Caki2 (cell line): ENCODE measurements at regions not wholly inside any gene's neighbourhood (a gene's known extent, or its start where the extent isn't known, plus 50 kb on each side); places are given as distances from the start of the nearest gene placed in this dataset.

ENCODE experiments used
- DNase-seq: peaks from one replicate; pipeline ENCODE4 v3.0.0-alpha.2; 2015; ENCODE audit warnings: low read depth
- in situ Hi-C: cut with HindIII; loops from 2 replicates; pipeline ENCODE4 v1.10.0; 2016; ENCODE audit warnings: low sequenced_read_pairs, low pct_unique_long_range_greater_than_20kb, mixed read lengths

DNA sequence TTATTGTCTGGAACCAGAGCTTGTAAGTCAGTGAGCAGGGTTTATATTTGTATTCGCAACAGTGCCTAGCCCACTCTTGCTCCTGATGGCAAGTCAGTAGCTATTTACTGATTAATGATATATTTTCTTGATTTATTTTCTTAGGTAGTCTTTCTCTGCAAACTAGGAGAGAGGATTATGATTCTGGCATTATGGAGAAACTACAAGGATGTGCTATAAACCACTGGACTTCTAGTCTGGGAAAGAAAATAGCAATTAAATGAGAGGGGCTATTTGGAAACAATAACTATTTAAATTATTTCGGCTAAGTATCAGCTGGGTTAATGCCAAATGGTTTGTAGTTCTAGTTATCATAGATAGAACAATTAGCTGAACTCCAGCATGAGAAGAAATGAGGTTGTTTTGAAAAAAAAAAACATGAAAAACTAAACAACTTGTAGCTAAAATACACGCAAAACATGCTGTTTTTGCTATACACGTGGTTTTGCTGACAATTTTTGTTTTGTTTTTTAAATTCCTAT, 304.9 kb upstream of the TCF21 start:
- DNase-seq = no peak
- in situ Hi-C loops = no loop called here

DNA sequence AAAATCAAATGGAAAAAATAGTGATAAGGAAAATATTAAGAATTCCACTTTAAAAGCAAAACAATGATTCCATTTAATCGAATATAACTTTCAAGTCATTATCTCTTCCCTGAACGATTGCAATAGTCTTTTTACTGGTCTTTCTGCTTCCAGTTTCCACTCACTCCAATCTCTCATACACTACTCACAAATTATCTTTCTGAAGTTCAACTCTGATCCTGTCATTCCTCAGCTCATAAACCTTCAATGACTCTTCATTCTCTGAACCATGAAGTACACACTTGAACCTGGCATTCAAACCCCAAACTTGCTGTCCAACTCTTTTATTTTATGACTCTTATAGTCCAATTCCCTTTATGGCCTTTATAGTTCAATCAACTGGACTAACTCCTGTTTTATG, 304.1 kb upstream of the TCF21 start:
- in situ Hi-C loops = no loop called here
- DNase-seq = no peak

DNA sequence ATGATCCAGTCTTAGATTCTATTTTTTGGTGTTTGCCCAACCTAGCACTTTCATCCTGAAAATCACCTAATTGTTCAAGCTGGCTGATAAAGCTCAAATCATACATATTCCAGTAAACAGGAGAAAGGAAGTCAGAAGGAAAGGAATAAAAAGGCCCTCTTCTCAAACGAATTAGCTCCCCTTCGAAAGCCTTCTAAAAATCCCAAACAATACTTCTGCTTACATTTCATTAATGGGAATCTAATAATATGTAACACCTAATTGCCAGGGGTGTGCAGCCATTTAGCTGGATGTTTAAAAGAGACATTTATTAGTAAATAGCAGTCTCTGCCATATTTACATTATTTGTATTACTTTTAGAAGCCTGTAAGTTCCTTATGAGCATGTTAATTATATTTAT, 302.9 kb upstream of the TCF21 start:
- in situ Hi-C loops = no loop called here
- DNase-seq = no peak

DNA sequence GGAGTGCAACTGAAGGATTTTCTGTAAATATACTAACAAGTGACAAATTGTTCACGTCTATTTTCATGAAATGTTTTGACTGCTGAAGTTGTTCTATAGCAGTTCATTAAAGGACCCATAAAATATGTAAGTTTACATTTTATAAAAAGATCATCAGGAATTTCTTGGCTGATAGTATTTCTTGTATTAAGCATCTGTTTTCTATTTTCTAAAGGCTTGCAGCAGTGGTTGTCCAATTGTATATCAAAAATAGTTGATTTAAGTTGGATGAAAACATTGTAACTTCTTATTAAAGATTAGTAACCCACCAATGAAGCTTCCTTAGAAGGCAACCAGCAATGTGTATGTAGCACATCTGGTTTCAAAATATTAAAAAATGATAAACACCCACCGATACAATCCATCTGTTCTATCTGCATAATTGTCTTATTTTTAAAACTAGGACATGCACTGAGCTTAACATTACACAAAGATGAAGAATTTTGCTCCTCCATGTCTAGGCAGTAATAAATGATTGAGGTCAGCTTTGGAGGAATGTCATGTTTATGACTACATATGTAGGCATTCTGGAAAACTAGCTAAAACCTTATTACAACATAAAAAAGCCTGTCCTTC, 301.3 kb upstream of the TCF21 start:
- in situ Hi-C loops = no loop called here
- DNase-seq = no peak

- in situ Hi-C loops = no loop called here
- peak; percentile 85 for DNase-seq
These were observed 298.7 kb upstream of the TCF21 start for GRCh38 chr6:133590196-133590595.

DNA sequence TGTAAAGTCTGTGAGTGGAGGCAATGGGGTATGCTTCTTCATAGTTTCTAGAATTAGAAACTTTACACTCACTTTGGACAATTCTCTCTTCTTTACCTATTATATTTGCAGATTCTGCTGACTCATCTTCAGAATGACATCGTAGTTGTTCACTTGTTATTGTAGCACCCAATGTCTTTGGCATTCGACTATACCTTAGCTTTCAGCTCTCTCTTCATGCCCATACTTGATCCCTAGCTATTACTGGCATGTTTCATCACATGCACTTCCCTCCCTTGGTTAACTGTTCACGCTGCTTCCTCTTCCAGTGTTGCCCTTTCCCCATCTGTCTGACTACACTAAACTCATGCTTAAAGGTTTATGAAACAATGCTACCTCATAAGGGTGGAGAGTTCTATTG, 298.1 kb upstream of the TCF21 start:
- in situ Hi-C loops = no loop called here
- peak; percentile 66 for DNase-seq

DNA sequence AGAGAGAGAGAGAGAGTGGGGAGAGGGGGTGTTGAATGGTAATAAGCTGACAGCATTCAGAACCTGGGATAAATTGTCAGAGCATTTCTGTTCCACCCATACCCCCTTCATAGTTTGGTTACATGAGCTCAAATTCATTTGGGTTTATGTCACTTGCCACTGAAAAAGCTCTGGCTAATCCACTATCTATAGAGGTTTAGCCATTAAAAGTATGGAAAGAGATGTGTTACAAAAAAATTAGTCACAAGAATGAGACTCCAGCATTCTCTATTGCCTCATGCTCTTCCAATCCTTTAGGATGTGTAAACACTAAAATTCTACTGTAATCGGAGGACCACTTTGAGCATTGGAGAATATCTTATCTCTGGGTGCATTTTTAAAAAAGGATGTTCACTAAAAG, 297.6 kb upstream of the TCF21 start:
- in situ Hi-C loops = no loop called here

DNA sequence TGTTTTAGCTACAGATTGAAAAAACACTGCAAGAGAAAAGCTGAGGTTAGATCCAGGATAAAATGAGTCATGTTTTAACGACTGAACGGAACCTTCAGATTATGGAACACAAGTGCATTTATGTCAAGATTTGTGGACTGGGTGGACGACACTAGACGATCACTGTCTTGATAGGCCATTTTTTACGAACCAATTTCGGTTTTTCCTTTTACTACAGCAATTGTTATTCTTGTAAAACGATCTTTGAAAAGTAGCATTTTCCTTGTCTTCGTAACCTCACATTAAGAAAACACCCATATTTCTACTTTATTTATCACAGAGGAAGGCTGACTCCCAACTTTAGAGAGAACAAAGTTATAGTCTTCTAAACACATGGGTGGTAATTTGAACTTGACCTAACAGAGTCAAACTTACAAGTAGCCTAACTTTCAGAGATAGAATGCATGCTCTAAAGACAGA, 294.2 kb upstream of the TCF21 start:
- in situ Hi-C loops = no loop called here
- no peak for DNase-seq

More for the DNA sequence above, 297.6 kb upstream of the TCF21 start:
- DNase-seq = no peak

- DNase-seq = peak; percentile 66
- in situ Hi-C loops = no loop called here
These were observed 293.7 kb upstream of the TCF21 start for GRCh38 chr6:133595111-133595761.

DNA sequence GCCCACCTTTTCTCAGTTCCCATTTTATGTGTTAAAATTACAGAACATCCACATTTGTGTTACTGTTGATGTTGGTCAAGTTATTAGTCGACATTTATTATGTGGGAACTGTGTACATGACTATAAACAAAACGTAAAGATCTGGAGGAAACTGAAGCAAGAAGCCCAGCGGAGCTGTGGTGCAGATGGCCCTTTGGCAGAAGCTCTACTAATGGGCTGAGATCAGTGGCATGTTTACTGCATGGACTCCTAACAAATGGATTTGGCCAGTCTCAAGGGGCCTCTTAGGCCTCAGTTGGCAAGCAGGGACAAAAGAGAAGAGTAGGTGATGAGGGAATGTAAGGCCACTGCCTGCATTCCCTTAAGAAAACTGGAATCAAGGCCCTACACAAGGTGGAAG, 282.1 kb upstream of the TCF21 start:
- in situ Hi-C loops = no loop called here
- no peak for DNase-seq

GRCh38 chr6:133608620-133609019, 280.3 kb upstream of the TCF21 start:
- DNase-seq = no peak
- in situ Hi-C loops = no loop called here

DNA sequence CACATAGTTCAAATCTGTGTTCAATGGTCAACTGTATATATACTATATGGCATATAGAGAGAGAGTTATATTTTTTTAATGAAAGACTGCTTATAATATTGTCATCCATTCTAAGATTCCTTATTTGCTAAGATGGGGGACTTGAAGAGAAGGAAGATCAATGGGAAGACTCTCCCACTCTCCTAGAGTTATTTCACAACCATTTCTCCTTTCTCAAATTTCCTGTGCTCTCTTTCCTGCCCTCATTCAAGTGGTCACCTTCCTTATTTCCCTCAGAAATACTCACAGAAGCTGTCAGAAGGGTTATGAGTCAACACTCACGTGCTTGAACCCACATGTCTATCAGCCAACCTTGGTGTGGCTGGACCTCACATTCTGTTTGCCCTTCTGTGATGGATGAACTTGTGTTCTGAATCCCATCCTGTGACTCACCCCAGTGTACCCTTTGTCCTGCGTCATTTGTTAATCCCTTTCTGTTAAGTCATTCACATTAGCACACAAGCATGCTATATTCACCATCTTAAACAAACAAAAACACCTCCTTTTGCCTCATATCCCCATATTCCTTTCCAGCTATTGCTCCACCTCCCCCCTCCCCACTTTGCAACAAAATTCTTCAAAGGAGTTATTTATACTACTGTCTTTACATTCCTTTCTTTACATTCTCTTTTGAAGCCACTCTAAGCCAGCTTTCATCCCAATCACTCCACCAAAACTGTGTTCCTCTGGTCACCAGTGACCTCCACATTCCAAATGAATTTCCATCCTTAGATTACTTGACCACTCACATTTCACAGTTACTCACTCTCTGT, 279.3 kb upstream of the TCF21 start:
- DNase-seq = peak; percentile 96
- in situ Hi-C loops = no loop called here

DNA sequence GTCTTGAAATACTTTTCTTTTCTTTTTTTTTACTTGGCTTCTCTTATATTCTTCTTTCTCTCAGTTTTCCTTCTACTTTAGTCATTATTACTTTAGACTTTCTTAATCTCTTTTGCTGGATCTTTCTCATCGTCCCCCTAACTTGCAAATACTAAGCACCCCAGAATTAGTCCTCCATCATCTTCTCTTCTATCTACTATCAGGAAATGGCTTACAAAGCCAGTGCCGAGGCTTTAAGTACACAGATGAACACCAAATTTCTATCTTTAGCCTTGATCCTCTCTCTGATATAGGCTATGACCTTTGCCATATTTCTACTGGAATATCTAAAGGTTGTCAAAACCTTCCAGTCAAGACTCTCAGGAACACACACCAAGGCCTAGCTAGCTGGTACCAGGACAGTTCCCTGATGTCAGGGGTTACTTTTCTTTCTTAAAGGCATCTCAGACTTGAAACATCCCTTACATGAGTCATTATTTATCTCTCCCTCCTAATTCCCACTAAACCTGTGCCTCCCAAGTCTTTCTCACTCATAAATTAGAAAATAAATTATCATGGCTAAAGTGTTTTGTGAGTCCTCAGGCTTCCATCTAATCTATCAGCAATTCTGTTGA, 278.6 kb upstream of the TCF21 start:
- DNase-seq = peak; percentile 23
- in situ Hi-C loops = no loop called here

DNA sequence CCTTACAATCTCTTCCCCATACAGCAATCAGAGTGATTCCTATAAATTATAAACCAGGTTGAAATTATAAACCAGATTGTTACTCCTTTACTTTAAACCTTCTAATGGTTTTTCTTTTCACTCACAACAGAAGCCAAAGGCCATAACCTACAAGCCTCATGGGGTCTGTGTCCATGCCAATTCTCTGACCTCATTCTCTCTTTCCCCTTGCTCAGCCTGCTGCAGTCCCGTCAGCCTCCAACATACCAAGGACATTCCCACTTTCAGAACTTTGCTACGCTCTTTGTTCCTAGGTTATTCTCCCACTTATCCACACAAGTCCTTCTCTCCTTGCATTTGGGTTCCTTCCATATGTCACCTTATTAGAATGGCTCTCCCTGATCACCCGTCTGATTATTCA, 277.9 kb upstream of the TCF21 start:
- DNase-seq = no peak
- in situ Hi-C loops = no loop called here

GRCh38 chr6:133612459-133612858, 276.5 kb upstream of the TCF21 start:
- DNase-seq = no peak
- in situ Hi-C loops = no loop called here

DNA sequence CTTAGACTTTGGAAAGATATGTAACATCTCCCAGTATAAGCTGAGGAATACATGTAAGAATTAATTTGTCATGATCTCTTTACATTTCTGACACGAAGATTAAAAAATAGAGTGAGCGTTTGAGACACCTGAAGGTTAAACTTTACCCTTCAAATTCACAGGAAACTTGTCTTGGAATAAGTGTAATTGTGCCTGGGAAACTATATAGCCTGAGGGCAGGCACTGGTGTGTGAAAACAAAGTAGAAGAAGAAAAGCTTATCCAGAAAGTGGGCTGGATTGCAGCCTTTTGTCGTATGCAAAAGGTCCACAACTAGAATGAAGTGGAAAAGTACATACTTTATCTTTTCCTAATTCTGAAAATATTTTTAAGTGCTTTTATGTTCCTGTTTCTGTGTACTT, 275.7 kb upstream of the TCF21 start:
- DNase-seq = no peak
- in situ Hi-C loops = no loop called here

DNA sequence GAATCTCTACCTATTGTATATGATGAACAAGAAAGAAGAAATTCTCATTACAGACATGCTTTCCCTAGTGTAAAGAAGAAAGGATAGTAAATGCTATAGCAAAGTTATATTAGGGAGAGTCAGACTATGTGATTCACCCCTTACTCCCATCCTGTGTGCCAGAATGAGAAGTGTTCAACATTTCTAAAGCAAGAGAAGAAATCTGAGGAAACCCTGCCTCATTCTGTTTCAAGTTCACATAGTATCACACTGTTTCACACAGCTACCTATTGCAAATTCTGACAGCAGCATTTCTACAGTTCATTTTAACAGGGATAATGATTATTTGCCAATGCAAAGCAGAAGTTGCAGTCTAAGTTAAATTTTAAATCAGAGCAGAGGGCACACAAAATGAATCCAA, 267.2 kb upstream of the TCF21 start:
- no peak for DNase-seq
- in situ Hi-C loops = no loop called here

DNA sequence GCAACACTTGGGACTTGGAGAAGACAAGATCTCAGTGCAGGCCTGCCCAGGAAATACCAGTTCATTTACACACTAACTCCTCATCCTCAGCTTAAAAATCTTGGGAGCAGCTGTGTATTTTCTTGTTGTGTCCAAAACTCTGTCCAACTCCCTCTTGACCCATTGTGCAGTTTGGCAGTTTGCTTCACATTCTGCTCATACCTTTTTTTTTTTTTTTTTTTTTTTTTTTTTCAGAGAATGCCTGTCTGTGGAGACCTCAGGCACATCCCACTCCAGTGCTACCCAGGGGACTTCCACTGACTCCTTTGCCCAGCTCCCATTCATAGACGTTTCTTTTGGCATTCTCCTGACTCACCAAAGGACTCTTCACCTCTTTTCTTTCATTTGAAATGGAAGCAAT, 265.8 kb upstream of the TCF21 start:
- DNase-seq = no peak
- in situ Hi-C loops = no loop called here

- in situ Hi-C loops = no loop called here
- DNase-seq = no peak
These were observed 265.3 kb upstream of the TCF21 start for GRCh38 chr6:133623621-133624020.
